H1 (cell line): ENCODE measurements at regions not wholly inside any gene's neighbourhood (a gene's known extent, or its start where the extent isn't known, plus 50 kb on each side); places are given as distances from the start of the nearest gene placed in this dataset.
"Not testable (repeated sequence)": the region's sequence is repeated elsewhere in the genome, so short reads cannot be mapped to it uniquely, and the experiment has no call there.

ENCODE experiments used
- CTCF ChIA-PET: fragments of 300-600 bp; sonication (Branson Sonifier 250); formaldehyde crosslinking; loops from one replicate; lab custom pipeline; 2021; ENCODE audit not compliant: partially characterized antibody; lab: Charles Lee
- POLR2A ChIA-PET: fragments of 300-600 bp; sonication (Branson Sonifier 250); formaldehyde crosslinking; loops from one replicate; lab custom pipeline; 2021; ENCODE audit warnings: inconsistent platforms; ENCODE audit not compliant: partially characterized antibody; lab: Charles Lee
- DNase-seq, 2 experiments: peaks; one replicate each; pipeline versions ENCODE4 v3.0.0 to v3.0.0-alpha.2; 2010 to 2022; ENCODE audit warnings: low spot score in 2 of 2, low read depth in 1 of 2, mixed read lengths in 1 of 2
- FAIRE-seq: peaks from 2 replicates; lab custom pipeline; 2011; peaks lifted over from hg19 to GRCh38; lab: Jason Lieb, UNC
- H2AFZ ChIP-seq: 2 replicates; pipeline ENCODE4 v1.8.1; 2012; ENCODE audit warnings: low read length, inconsistent platforms
- H2AK5ac ChIP-seq: 2 replicates; pipeline ENCODE4 v1.6.1; 2013; ENCODE audit warnings: low read depth, low read length
- H2BK120ac ChIP-seq: replicated peaks from 2 replicates; pipeline ENCODE3; 2013; ENCODE audit warnings: low read depth, low read length, inconsistent platforms
- H2BK12ac ChIP-seq: 2 replicates; pipeline ENCODE4 v1.6.1; 2013; ENCODE audit warnings: low read depth, low read length
- H2BK15ac ChIP-seq: 2 replicates; pipeline ENCODE4 v1.6.1; 2013; ENCODE audit warnings: low read length
- H2BK20ac ChIP-seq: 2 replicates; pipeline ENCODE4 v1.6.1; 2013; ENCODE audit warnings: low read length
- H2BK5ac ChIP-seq: 2 replicates; pipeline ENCODE4 v1.6.1; 2013; ENCODE audit warnings: low read depth, low read length
- H3K14ac ChIP-seq: 2 replicates; pipeline ENCODE4 v1.6.1; 2013; ENCODE audit warnings: inconsistent platforms; ENCODE audit not compliant: insufficient read length
- H3K18ac ChIP-seq: 2 replicates; pipeline ENCODE4 v1.6.1; 2013; ENCODE audit warnings: low read length; ENCODE audit errors: extremely low read depth
- H3K23ac ChIP-seq: 2 replicates; pipeline ENCODE4 v1.6.1; 2013; ENCODE audit warnings: inconsistent platforms; ENCODE audit not compliant: insufficient read length
- H3K23me2 ChIP-seq: 2 replicates; pipeline ENCODE4 v1.6.1; 2013; ENCODE audit warnings: low read depth, low read length
- H3K27ac ChIP-seq: 2 replicates; pipeline ENCODE4 v1.6.1; 2011; ENCODE audit warnings: low read depth, low read length, inconsistent platforms
- H3K27me3 ChIP-seq, 4 experiments: replicated peaks in 1 of 4; 1 replicate in 1 of 4; 2 replicates in 3 of 4; pipeline versions ENCODE4 v1.6.1 to v1.8.1; 2011 to 2013; ENCODE audit warnings: low read length in 3 of 4, mild to moderate bottlenecking in 3 of 4, inconsistent platforms in 2 of 4, mixed read lengths in 2 of 4, moderate library complexity in 1 of 4; ENCODE audit not compliant: control insufficient read depth in 3 of 4, insufficient read depth in 3 of 4; ENCODE audit errors: extremely low read depth in 1 of 4
- H3K36me3 ChIP-seq, 4 experiments: 2 replicates each; pipeline versions ENCODE4 v1.6.1 to v1.8.1; 2011 to 2013; ENCODE audit warnings: mild to moderate bottlenecking in 4 of 4, low read length in 3 of 4, moderate library complexity in 2 of 4, control low read depth in 1 of 4, inconsistent platforms in 1 of 4; ENCODE audit not compliant: insufficient read depth in 4 of 4, control insufficient read depth in 2 of 4
- H3K4ac ChIP-seq: replicated peaks from 2 replicates; pipeline ENCODE3; 2013; ENCODE audit warnings: low read length, low read depth, mixed read lengths, inconsistent platforms; ENCODE audit not compliant: insufficient read length
- H3K4me1 ChIP-seq, 4 experiments: replicated peaks in 1 of 4; 1 replicate in 1 of 4; 2 replicates in 3 of 4; pipeline versions ENCODE4 v1.6.1 to v1.8.1; 2011 to 2013; ENCODE audit warnings: low read length in 3 of 4, inconsistent platforms in 2 of 4, mixed read lengths in 1 of 4; ENCODE audit not compliant: insufficient read depth in 4 of 4, control insufficient read depth in 3 of 4
- H3K4me2 ChIP-seq, 2 experiments: 2 replicates each; pipeline versions ENCODE4 v1.6.1 to v1.8.1; 2011 to 2013; ENCODE audit warnings: low read depth in 2 of 2, low read length in 2 of 2, control low read depth in 1 of 2, inconsistent platforms in 1 of 2, mild to moderate bottlenecking in 1 of 2; ENCODE audit not compliant: insufficient read depth in 1 of 2
- H3K4me3 ChIP-seq, 4 experiments: fragments of 200-600, 300-600 bp in 1 of 4; sonication (generic), shearing (Covaris generic), sonication (Bioruptor Twin) in 1 of 4; 2 replicates each; pipeline versions ENCODE4 v1.5.1 to v1.8.1; 2011 to 2016; ENCODE audit warnings: low read length in 4 of 4, low read depth in 3 of 4, control low read depth in 2 of 4, inconsistent platforms in 2 of 4, mild to moderate bottlenecking in 2 of 4, mixed read lengths in 1 of 4, moderate library complexity in 1 of 4; ENCODE audit not compliant: insufficient read depth in 2 of 4; ENCODE audit errors: extremely low read depth in 1 of 4
- H3K56ac ChIP-seq: replicated peaks from 2 replicates; pipeline ENCODE3; 2013; ENCODE audit warnings: low read depth, mild to moderate bottlenecking, mixed read lengths, low read length, inconsistent platforms; ENCODE audit not compliant: insufficient read length
- H3K79me1 ChIP-seq: 2 replicates; pipeline ENCODE4 v1.6.1; 2013; ENCODE audit warnings: low read depth, low read length, control low read depth
- H3K79me2 ChIP-seq, 2 experiments: 2 replicates each; pipeline versions ENCODE4 v1.6.1 to v1.8.1; 2012 to 2013; ENCODE audit warnings: low read length in 2 of 2, mild to moderate bottlenecking in 2 of 2, inconsistent platforms in 1 of 2; ENCODE audit not compliant: insufficient read depth in 2 of 2, control insufficient read depth in 1 of 2
- H3K9ac ChIP-seq, 4 experiments: replicated peaks in 1 of 4; 1 replicate in 1 of 4; 2 replicates in 3 of 4; pipeline versions ENCODE4 v1.6.1 to v1.8.1; 2011 to 2013; ENCODE audit warnings: low read depth in 3 of 4, low read length in 3 of 4, control low read depth in 2 of 4, mild to moderate bottlenecking in 2 of 4, moderate library complexity in 2 of 4, inconsistent platforms in 1 of 4; ENCODE audit errors: extremely low read depth in 1 of 4
- H3K9me3 ChIP-seq, 2 experiments: 2 replicates each; pipeline versions ENCODE4 v1.6.1 to v1.8.1; 2012 to 2013; ENCODE audit warnings: mild to moderate bottlenecking in 2 of 2, moderate library complexity in 2 of 2, control low read depth in 1 of 2, inconsistent platforms in 1 of 2, low read depth in 1 of 2, low read length in 1 of 2, mixed read lengths in 1 of 2; ENCODE audit not compliant: insufficient read depth in 2 of 2
- H4K20me1 ChIP-seq, 2 experiments: replicated peaks in 1 of 2; 2 replicates each; pipeline versions ENCODE3 to v1.8.1; 2011 to 2013; ENCODE audit warnings: inconsistent platforms in 2 of 2, low read length in 2 of 2, mild to moderate bottlenecking in 1 of 2; ENCODE audit not compliant: insufficient read depth in 2 of 2, control insufficient read depth in 1 of 2
- H4K5ac ChIP-seq: 2 replicates; pipeline ENCODE4 v1.6.1; 2013; ENCODE audit warnings: low read length, low read depth, mixed read lengths, inconsistent platforms; ENCODE audit not compliant: insufficient read length
- H4K8ac ChIP-seq: 2 replicates; pipeline ENCODE4 v1.8.0; 2013; ENCODE audit warnings: mild to moderate bottlenecking, moderate library complexity, low read length, inconsistent platforms; ENCODE audit not compliant: insufficient read depth; ENCODE audit errors: extremely low read depth
- H4K91ac ChIP-seq: replicated peaks from 2 replicates; pipeline ENCODE3; 2013; ENCODE audit warnings: low read length, mixed read lengths, inconsistent platforms; ENCODE audit not compliant: insufficient read length
- WGBS, 2 experiments: shearing (Covaris generic) in 1 of 2; methylation state at CpG; one replicate each; pipeline versions ENCODE4 v1.1.6 to v1.1.7; 2013 to 2015; ENCODE audit warnings: low lambda C conversion rate in 2 of 2, mixed read lengths in 2 of 2, inconsistent platforms in 1 of 2, low coverage in 1 of 2, missing lambda C conversion rate in 1 of 2; ENCODE audit not compliant: insufficient replicate concordance in 2 of 2, insufficient coverage in 1 of 2, insufficient read length in 1 of 2; ENCODE audit errors: extremely low coverage in 1 of 2, missing lambda C conversion rate in 1 of 2; 5-methylcytosine and 5-hydroxymethylcytosine counted together

GRCh38 chr9:42848156-42848555, 664.7 kb downstream of the SPATA31A6 start:
- H3K79me2 ChIP-seq, H3K9ac ChIP-seq, H3K79me1 ChIP-seq, H4K8ac ChIP-seq, H3K4me2 ChIP-seq, POLR2A ChIA-PET, H2BK5ac ChIP-seq, FAIRE-seq, H2BK120ac ChIP-seq, H2BK20ac ChIP-seq, H3K18ac ChIP-seq, H2BK15ac ChIP-seq, DNase-seq, H3K27me3 ChIP-seq, H4K5ac ChIP-seq, H3K4ac ChIP-seq, H3K4me1 ChIP-seq, H3K36me3 ChIP-seq, CTCF ChIA-PET, H3K27ac ChIP-seq, H2BK12ac ChIP-seq, H4K20me1 ChIP-seq, H4K91ac ChIP-seq, H3K23ac ChIP-seq, H3K56ac ChIP-seq, H3K23me2 ChIP-seq, H3K4me3 ChIP-seq, H2AFZ ChIP-seq, H2AK5ac ChIP-seq, H3K14ac ChIP-seq: not testable (repeated sequence)
- H3K9me3 ChIP-seq, result peaks cover 0 to 24% of the 10 kb centered on the region in 2 experiments; a peak in 2 of 4 replicates
- WGBS, 2 experiments, result no CpG with 5 or more reads among the region's 3 CpGs

DNA sequence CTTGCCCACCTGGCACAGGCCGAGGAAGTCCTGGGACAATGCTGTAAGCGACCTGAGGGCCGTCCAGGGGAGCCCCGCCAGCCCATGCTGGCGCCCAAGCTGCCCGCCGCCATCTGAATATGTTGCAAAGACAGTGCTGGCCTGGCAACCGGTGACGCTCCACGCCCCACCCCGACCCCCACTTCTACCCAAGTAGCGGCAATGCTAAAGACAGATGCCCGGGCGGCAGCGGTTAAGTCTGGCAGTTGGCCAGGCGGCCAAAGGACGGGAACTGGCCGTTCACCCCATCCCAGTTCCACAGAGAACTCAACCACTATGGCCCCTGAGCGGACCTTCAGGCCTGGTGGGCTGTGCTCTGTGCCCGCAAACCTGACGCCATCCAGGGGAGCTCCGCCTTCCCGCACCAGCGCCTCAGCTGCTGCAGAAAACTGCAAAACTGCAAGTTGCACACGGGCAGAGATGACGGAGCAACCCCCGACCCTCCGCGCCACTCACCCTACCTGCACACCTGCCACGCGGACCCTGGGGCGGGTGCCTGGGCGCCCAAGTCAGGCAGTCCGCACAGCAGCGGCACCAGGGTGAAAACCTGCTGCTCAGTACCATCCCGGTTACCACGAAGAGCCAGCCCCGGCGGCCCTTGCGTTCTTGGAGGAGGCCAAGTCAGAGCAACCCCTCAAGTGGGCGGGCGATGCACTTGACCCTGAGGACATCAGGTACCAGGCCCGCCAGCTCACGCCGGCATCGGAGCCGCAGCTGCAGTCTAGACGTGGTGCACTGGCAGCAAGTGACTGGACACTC, 667.6 kb downstream of the SPATA31A6 start:
- H3K14ac ChIP-seq, FAIRE-seq, H3K36me3 ChIP-seq, H3K79me1 ChIP-seq, H3K79me2 ChIP-seq, H3K4me2 ChIP-seq, H2BK20ac ChIP-seq, H3K27me3 ChIP-seq, H2AFZ ChIP-seq, H2BK120ac ChIP-seq, H4K5ac ChIP-seq, H3K23me2 ChIP-seq, CTCF ChIA-PET, H2AK5ac ChIP-seq, H4K8ac ChIP-seq, H2BK12ac ChIP-seq, H4K91ac ChIP-seq, H2BK15ac ChIP-seq, H3K4ac ChIP-seq, H3K27ac ChIP-seq, H3K56ac ChIP-seq, H3K4me3 ChIP-seq, H3K23ac ChIP-seq, H2BK5ac ChIP-seq, H3K18ac ChIP-seq, H3K9ac ChIP-seq, POLR2A ChIA-PET, H4K20me1 ChIP-seq, H3K4me1 ChIP-seq: not testable (repeated sequence)
- WGBS, 2 experiments, result 83% methylated on average over 20 of the region's 48 CpGs; no CpG with 5 or more reads in 1 of the 2 experiments
- peaks cover 0 to 21% of the 10 kb centered on the region in 2 experiments; a peak in 2 of 4 replicates for H3K9me3 ChIP-seq
- peak in 1 of 2 experiments; percentile 41 for DNase-seq
